GM12865 (cell line): ENCODE measurements at regions not wholly inside any gene's neighbourhood (a gene's known extent, or its start where the extent isn't known, plus 50 kb on each side); places are given as distances from the start of the nearest gene placed in this dataset.

Experiments used
- DNase-seq: peaks from one replicate; pipeline ENCODE4 v3.0.0; 2010; ENCODE audit warnings: low read depth
- H3K4me3 ChIP-seq: 2 replicates; pipeline ENCODE4 v1.5.1; 2011; ENCODE audit warnings: mild to moderate bottlenecking, low read depth, low read length, control low read depth
- TF ChIP-seq, protein P1 (sequence below): IDR thresholded peaks from 2 replicates; pipeline ENCODE4 v1.5.1; 2011; ENCODE audit warnings: low read length, control low read depth, low read depth, inconsistent platforms; ENCODE audit not compliant: insufficient read depth; ENCODE audit errors: missing control alignments

- H3K4me3 ChIP-seq, result no peak overlapping the region
- TF ChIP-seq, protein P1, sequence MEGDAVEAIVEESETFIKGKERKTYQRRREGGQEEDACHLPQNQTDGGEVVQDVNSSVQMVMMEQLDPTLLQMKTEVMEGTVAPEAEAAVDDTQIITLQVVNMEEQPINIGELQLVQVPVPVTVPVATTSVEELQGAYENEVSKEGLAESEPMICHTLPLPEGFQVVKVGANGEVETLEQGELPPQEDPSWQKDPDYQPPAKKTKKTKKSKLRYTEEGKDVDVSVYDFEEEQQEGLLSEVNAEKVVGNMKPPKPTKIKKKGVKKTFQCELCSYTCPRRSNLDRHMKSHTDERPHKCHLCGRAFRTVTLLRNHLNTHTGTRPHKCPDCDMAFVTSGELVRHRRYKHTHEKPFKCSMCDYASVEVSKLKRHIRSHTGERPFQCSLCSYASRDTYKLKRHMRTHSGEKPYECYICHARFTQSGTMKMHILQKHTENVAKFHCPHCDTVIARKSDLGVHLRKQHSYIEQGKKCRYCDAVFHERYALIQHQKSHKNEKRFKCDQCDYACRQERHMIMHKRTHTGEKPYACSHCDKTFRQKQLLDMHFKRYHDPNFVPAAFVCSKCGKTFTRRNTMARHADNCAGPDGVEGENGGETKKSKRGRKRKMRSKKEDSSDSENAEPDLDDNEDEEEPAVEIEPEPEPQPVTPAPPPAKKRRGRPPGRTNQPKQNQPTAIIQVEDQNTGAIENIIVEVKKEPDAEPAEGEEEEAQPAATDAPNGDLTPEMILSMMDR, result no peak
- DNase-seq, result no peak
Observed at GRCh38 chr14:53380867-53381225, 227.7 kb upstream of the DDHD1 start.

DNA sequence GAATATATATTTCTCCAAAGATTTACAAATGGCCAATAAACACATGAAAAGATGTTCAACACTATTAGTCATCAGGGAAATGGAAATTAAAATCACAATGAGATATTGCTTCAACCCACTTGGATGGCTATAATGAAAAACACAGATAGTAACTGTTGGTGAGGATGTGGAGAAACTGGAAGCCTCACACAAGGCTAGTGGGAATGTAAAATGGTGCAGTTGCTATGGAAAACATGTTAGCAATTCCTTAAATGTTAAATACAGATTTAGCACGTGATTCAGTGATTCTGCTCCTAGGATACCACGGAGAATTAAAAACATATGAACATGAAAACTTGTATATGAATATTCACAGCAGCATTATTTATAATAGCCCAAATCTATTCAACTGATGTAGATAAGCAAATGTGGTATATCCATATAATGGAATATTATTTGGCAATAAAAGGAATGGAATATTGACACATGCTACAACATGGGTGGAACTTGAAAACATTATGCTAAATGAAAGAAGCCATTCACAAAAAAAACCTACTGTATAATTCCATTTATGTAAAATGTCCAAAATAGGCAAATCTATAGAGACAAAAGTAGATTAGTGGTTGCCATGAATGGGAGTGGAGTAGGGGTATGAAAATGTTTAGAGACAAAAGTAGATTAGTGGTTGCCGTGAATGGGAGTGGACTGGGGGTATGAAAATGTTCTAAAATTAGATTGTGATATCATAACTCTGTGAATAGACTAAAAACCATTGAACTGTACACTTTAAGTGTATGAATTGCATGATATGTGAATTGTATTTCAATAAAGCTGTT lies 227.1 kb upstream of the DDHD1 start:
- no peak overlapping the region for H3K4me3 ChIP-seq
- no peak for DNase-seq
- TF ChIP-seq, protein P1, result no peak

DNA sequence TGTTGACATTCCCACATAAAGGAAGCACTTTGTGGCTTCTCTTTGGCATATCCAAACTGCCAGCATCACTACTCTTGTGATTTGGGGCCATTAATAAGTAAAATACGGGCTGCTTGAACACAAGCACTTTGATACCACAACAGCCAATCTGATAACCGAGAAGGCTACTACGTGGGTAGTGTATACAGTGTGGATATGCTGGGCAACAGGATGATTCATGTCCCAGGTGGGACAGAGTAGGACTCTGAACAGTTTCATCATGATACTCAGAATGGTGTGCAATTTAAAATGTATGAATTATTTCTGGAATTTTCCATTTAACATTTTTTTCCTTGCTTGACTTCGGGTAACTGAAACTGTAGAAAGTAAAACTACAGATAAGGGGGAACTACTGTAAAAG lies 225.0 kb upstream of the DDHD1 start:
- DNase-seq, result no peak
- TF ChIP-seq, protein P1, result no peak

DNA sequence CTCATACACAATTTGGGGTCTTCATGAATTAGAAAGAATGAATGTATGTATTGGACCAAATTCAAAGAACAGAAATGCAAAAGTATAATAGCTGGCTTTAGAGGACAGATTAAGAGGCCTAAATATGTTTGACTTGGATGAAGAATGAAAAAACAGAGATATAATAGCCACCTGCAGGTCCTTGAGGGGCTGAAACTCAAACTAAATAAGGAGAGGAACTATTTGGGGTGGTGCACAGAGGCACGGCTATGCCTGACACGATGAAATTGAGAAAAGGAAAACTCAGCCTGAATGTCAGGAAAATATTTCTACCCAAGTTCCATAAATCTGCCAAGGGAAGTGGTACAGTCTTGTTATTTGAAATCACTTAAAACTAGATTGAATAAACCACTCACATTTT lies 222.9 kb upstream of the DDHD1 start:
- no peak overlapping the region for H3K4me3 ChIP-seq
- TF ChIP-seq, protein P1, result no peak
- no peak for DNase-seq

More for the DNA sequence above, 225.0 kb upstream of the DDHD1 start:
- H3K4me3 ChIP-seq, result no peak overlapping the region

GRCh38 chr14:53375599-53375998 lies 222.5 kb upstream of the DDHD1 start:
- H3K4me3 ChIP-seq, result no peak overlapping the region
- TF ChIP-seq, protein P1, result no peak
- no peak for DNase-seq

- no peak overlapping the region for H3K4me3 ChIP-seq
- no peak for DNase-seq
- TF ChIP-seq, protein P1, result no peak
Observed at GRCh38 chr14:53368711-53369201, 215.6 kb upstream of the DDHD1 start.

DNA sequence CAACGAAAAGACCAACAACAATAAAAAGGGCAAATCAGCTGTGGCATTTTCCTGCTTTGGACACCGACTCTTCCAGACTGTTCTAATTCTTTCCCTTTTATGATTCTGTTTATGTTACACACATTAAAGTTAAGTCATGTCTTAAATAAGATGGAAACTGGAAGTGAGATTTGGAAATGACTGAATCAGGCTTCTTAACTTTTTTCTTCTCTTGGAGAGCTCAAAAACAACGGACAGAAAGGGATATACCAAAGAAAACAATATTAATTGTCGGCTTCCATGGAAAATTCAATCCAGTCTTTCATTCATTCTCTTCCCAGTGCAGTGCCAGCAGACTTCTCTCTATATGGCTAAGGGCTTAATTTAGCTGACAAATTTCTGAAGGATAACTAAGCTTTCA lies 214.9 kb upstream of the DDHD1 start:
- TF ChIP-seq, protein P1, result no peak
- no peak overlapping the region for H3K4me3 ChIP-seq
- DNase-seq, result no peak
